Kidney (tissue), 13 donors: ENCODE measurements at regions not wholly inside any gene's neighbourhood (a gene's known extent, or its start where the extent isn't known, plus 50 kb on each side); places are given as distances from the start of the nearest gene placed in this dataset.

Source experiments
- DNase-seq, 5 donors: peaks; one replicate each; pipeline ENCODE4 v3.0.0-alpha.2; 2013 to 2020
- FAIRE-seq: peaks from 2 replicates; lab custom pipeline; 2012; peaks lifted over from hg19 to GRCh38; lab: Jason Lieb, UNC
- H3K27ac ChIP-seq, 2 donors: one replicate each; pipeline ENCODE4 v1.7.0; 2013; ENCODE audit warnings: low read depth in 2 of 2, low read length in 2 of 2, inconsistent platforms in 1 of 2
- H3K27me3 ChIP-seq: one replicate; pipeline ENCODE4 v1.7.1; 2013; ENCODE audit warnings: low read length, inconsistent platforms; ENCODE audit not compliant: control insufficient read depth, insufficient read depth
- H3K36me3 ChIP-seq, 3 donors: one replicate each; pipeline versions ENCODE4 v1.7.0 to v1.7.1; 2013; ENCODE audit warnings: low read length in 3 of 3, control low read depth in 1 of 3, inconsistent platforms in 1 of 3; ENCODE audit not compliant: insufficient read depth in 3 of 3, control insufficient read depth in 2 of 3
- H3K4me1 ChIP-seq, 3 donors: one replicate each; pipeline versions ENCODE4 v1.7.0 to v1.7.1; 2013; ENCODE audit warnings: low read length in 3 of 3, inconsistent platforms in 1 of 3, low read depth in 1 of 3; ENCODE audit not compliant: control insufficient read depth in 2 of 3, insufficient read depth in 2 of 3
- H3K4me3 ChIP-seq, 3 donors: one replicate each; pipeline versions ENCODE4 v1.7.0 to v1.8.1; 2013; ENCODE audit warnings: low read length in 3 of 3, control low read depth in 1 of 3, inconsistent platforms in 1 of 3
- H3K9ac ChIP-seq, 3 donors: one replicate each; pipeline versions ENCODE4 v1.7.0 to v1.7.1; 2013; ENCODE audit warnings: low read length in 3 of 3, control low read depth in 1 of 3, inconsistent platforms in 1 of 3
- H3K9me3 ChIP-seq, 3 donors: one replicate each; pipeline versions ENCODE4 v1.7.0 to v1.7.1; 2013; ENCODE audit warnings: low read length in 3 of 3, control low read depth in 1 of 3, inconsistent platforms in 1 of 3; ENCODE audit not compliant: control insufficient read depth in 2 of 3, insufficient read depth in 1 of 3
- CTCF ChIP-seq: IDR thresholded peaks from 3 replicates; pipeline ENCODE4 v1.5.1; 2012; ENCODE audit warnings: mild to moderate bottlenecking, moderate library complexity, borderline replicate concordance; ENCODE audit not compliant: insufficient read depth; ENCODE audit errors: extremely low read depth
- intact Hi-C: fragments of 100-400 bp; cut with DNase I; formaldehyde crosslinking; loops from one replicate; pipeline ENCODE4 v1.11.1; 2022
- donor health status: control.
- donor health status: control.
- donor health status: control.
- donor health status: control.
- donor health status: control.
- donor health status: DM: yes; HTN: yes; CAD: no.
- donor health status: Normal renal cell carcinoma (clear cell type).

- FAIRE-seq (no peak), DNase-seq (no peak)
- H3K4me1 ChIP-seq, result no peaks in the 10 kb centered on the region
- H3K36me3 ChIP-seq, result no peaks in the 10 kb centered on the region
- H3K27me3 ChIP-seq, result no peaks in the 10 kb centered on the region
- TF ChIP-seq CTCF, result no peak
- H3K9ac ChIP-seq, result no peak overlapping the region
- intact Hi-C loops, result no loop called here
- H3K27ac ChIP-seq, result no peak overlapping the region
- H3K4me3 ChIP-seq, result no peak overlapping the region
- H3K9me3 ChIP-seq, result peaks cover 0 to 2% (median 0%) of the 10 kb centered on the region in 3 donors
Observed at GRCh38 chr11:131278472-131278871, 91.9 kb upstream of the NTM start.

GRCh38 chr11:131279654-131280384 lies 90.6 kb upstream of the NTM start:
- Histone ChIP-seq H3K27me3 (no peaks in the 10 kb centered on the region), H3K9ac (no peak overlapping the region), H3K4me1 (no peaks in the 10 kb centered on the region), H3K27ac (no peak overlapping the region), H3K4me3 (no peak overlapping the region), H3K9me3 (peaks cover 0 to 2% (median 0%) of the 10 kb centered on the region in 3 donors), H3K36me3 (no peaks in the 10 kb centered on the region)
- FAIRE-seq, result no peak
- intact Hi-C loops, result no loop called here
- TF ChIP-seq CTCF, result no peak
- no peak for DNase-seq

- H3K4me1 ChIP-seq, result no peaks in the 10 kb centered on the region
- H3K27ac ChIP-seq, result no peak overlapping the region
- intact Hi-C loops, result no loop called here
- no peaks in the 10 kb centered on the region for H3K27me3 ChIP-seq
- TF ChIP-seq CTCF, result no peak
- no peak overlapping the region for H3K4me3 ChIP-seq
- peaks cover 0 to 2% (median 0%) of the 10 kb centered on the region in 3 donors for H3K9me3 ChIP-seq
- no peak for FAIRE-seq
- H3K9ac ChIP-seq, result no peak overlapping the region
- no peak for DNase-seq
- H3K36me3 ChIP-seq, result no peaks in the 10 kb centered on the region
Observed at GRCh38 chr11:131281316-131281715, 89.1 kb upstream of the NTM start.
